T-helper 22 cell (primary cell): ENCODE measurements at regions not wholly inside any gene's neighbourhood (a gene's known extent, or its start where the extent isn't known, plus 50 kb on each side); places are given as distances from the start of the nearest gene placed in this dataset.

ENCODE experiments used
- DNase-seq: peaks from one replicate; pipeline ENCODE4 v3.0.0-alpha.2; 2020; ENCODE audit warnings: low read depth

- no peak for DNase-seq
These were observed 958.2 kb upstream of the AUTS2 start for GRCh38 chr7:68640103-68640502.

- no peak for DNase-seq
These were observed 955.5 kb upstream of the AUTS2 start for GRCh38 chr7:68642727-68643126.

- no peak for DNase-seq
These were observed 934.9 kb upstream of the AUTS2 start for GRCh38 chr7:68663392-68663791.

- no peak for DNase-seq
These were observed 927.2 kb upstream of the AUTS2 start for GRCh38 chr7:68671046-68671445.

GRCh38 chr7:68671671-68672070 is 926.6 kb upstream of the AUTS2 start:
- DNase-seq, result no peak

GRCh38 chr7:68674826-68675225 is 923.4 kb upstream of the AUTS2 start:
- no peak for DNase-seq

GRCh38 chr7:68676813-68677535 is 921.3 kb upstream of the AUTS2 start:
- DNase-seq, result no peak

- DNase-seq, result no peak
These were observed 920.1 kb upstream of the AUTS2 start for GRCh38 chr7:68678196-68678595.

- DNase-seq, result no peak
These were observed 918.6 kb upstream of the AUTS2 start for GRCh38 chr7:68679459-68680234.

- no peak for DNase-seq
These were observed 917.9 kb upstream of the AUTS2 start for GRCh38 chr7:68680235-68680872.

- no peak for DNase-seq
These were observed 915.4 kb upstream of the AUTS2 start for GRCh38 chr7:68682910-68683309.

- no peak for DNase-seq
These were observed 913.9 kb upstream of the AUTS2 start for GRCh38 chr7:68684246-68684839.

GRCh38 chr7:68684996-68685395 is 913.3 kb upstream of the AUTS2 start:
- no peak for DNase-seq

GRCh38 chr7:68688416-68689086 is 909.7 kb upstream of the AUTS2 start:
- DNase-seq, result no peak

GRCh38 chr7:68689087-68689433 is 909.2 kb upstream of the AUTS2 start:
- no peak for DNase-seq

- DNase-seq, result no peak
These were observed 906.7 kb upstream of the AUTS2 start for GRCh38 chr7:68691261-68692216.

GRCh38 chr7:68692511-68692910 is 905.8 kb upstream of the AUTS2 start:
- DNase-seq, result no peak

GRCh38 chr7:68694656-68695055 is 903.6 kb upstream of the AUTS2 start:
- DNase-seq, result no peak

- no peak for DNase-seq
These were observed 900.4 kb upstream of the AUTS2 start for GRCh38 chr7:68697796-68698280.

- DNase-seq, result no peak
These were observed 899.1 kb upstream of the AUTS2 start for GRCh38 chr7:68699090-68699711.
